ENCODE measurements at regions not wholly inside any gene's neighbourhood (a gene's known extent, or its start where the extent isn't known, plus 50 kb on each side); places are given as distances from the start of the nearest gene placed in this dataset.

DNA sequence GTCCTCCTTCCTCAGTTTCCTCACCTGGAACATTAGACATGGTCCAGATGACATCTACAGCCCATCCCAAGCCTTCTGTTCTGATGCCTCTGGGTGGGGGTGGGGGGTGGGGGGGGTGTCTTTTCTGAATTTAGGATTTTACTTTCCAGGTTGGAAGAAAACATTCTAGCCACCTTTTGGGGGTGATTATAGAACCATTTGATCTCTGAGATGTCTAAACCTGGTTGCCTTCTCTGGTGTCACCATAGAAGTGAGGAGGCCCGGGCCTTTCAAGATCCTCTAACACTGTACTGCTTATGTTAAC lies 411.0 kb upstream of the ZMIZ1 start:
- Histone ChIP-seq H3K27me3 (ENCODE audit: insufficient read depth, low read length) (peaks cover 24% of the 10 kb centered on the region; the same call in 1 of the 2 replicates), H3K4me3 (replicated peaks in 1 of 2; ENCODE audit: low read depth in 1 of 2, low read length in 2 of 2) (no peak overlapping the region), H3K9ac (ENCODE audit: low read length) (no peak overlapping the region), H3K27ac (ENCODE audit: low read depth, low read length) (no peak overlapping the region), H4K20me1 (ENCODE audit: insufficient read depth) (no peaks in the 10 kb centered on the region), H3K4me2 (ENCODE audit: low read length) (no peak overlapping the region), H3K4me1 (ENCODE audit: control insufficient read depth in 1 of 2, insufficient read depth in 2 of 2, low read length in 2 of 2) (no peaks in the 10 kb centered on the region), H3K36me3 (ENCODE audit: control insufficient read depth in 1 of 2, insufficient read depth in 2 of 2, low read length in 2 of 2) (no peaks in the 10 kb centered on the region), H2AFZ (ENCODE audit: low read depth, low read length, poor library complexity, severe bottlenecking) (no peak overlapping the region), H3K9me3 (ENCODE audit: control insufficient read depth in 1 of 2, insufficient read depth in 1 of 2, low read depth in 1 of 2, low read length in 2 of 2) (no peaks in the 10 kb centered on the region), H3K9me2 (ENCODE audit: insufficient read depth) (no peaks in the 10 kb centered on the region), H3K79me2 (ENCODE audit: insufficient read depth, low read length) (no peaks in the 10 kb centered on the region)
- CTCF ChIA-PET, result interaction anchor here (0.6 to 1.6 kb wide), 17 partner anchors 12 to 612 kb away, joined by 3 to 8 read pairs (median 4); no protein-coding TSS in a partner anchor
- ATAC-seq, result no peak
- no TSS peak for BruUV-seq (replicated peaks)
- intact Hi-C loops (cut with micrococcal nuclease), result loop anchor here (1.0 to 10.0 kb wide), 5 partner anchors 234 to 611 kb away; no protein-coding TSS in a partner anchor
- no peak for DNase-seq (ENCODE audit: low read depth, low spot score)
- POLR2A ChIA-PET, result no interaction called here
- TF ChIP-seq FOSL1 (IDR thresholded peaks at IDR 0.05; ENCODE audit: low read depth) (no peak), ELF1 (IDR thresholded peaks at IDR 0.05; ENCODE audit: borderline replicate concordance, low read depth) (no peak), RAD21 (IDR thresholded peaks at IDR 0.05; ENCODE audit: low read depth) (no peak), SP1 (IDR thresholded peaks at IDR 0.05; ENCODE audit: low read depth) (no peak), ZFX (IDR thresholded peaks at IDR 0.05) (no peak), EZH2phosphoT487 (IDR thresholded peaks at IDR 0.05; ENCODE audit: borderline replicate concordance) (no peak), SRF (IDR thresholded peaks at IDR 0.05; ENCODE audit: low read depth) (no peak), SIN3A (IDR thresholded peaks at IDR 0.05; ENCODE audit: low read depth) (no peak), CEBPB (IDR thresholded peaks at IDR 0.05; ENCODE audit: low read depth) (no peak), EZH2 (IDR thresholded peaks at IDR 0.05) (no peak), YY1 (IDR thresholded peaks at IDR 0.05; ENCODE audit: extremely low read depth, insufficient replicate concordance, low read depth, low read length) (no peak), POLR2AphosphoS5 (IDR thresholded peaks at IDR 0.05; ENCODE audit: low read depth, low read length) (no peak)
- TF ChIP-seq, protein P1, sequence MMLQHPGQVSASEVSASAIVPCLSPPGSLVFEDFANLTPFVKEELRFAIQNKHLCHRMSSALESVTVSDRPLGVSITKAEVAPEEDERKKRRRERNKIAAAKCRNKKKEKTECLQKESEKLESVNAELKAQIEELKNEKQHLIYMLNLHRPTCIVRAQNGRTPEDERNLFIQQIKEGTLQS (IDR thresholded peaks at IDR 0.05), result no peak
- TF ChIP-seq, protein P2, sequence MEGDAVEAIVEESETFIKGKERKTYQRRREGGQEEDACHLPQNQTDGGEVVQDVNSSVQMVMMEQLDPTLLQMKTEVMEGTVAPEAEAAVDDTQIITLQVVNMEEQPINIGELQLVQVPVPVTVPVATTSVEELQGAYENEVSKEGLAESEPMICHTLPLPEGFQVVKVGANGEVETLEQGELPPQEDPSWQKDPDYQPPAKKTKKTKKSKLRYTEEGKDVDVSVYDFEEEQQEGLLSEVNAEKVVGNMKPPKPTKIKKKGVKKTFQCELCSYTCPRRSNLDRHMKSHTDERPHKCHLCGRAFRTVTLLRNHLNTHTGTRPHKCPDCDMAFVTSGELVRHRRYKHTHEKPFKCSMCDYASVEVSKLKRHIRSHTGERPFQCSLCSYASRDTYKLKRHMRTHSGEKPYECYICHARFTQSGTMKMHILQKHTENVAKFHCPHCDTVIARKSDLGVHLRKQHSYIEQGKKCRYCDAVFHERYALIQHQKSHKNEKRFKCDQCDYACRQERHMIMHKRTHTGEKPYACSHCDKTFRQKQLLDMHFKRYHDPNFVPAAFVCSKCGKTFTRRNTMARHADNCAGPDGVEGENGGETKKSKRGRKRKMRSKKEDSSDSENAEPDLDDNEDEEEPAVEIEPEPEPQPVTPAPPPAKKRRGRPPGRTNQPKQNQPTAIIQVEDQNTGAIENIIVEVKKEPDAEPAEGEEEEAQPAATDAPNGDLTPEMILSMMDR (IDR thresholded peaks at IDR 0.05 in 2 of 3, conservative IDR thresholded peaks at IDR 0.05 in 1 of 3; ENCODE audit: borderline replicate concordance in 1 of 3, insufficient read depth in 1 of 3, low read depth in 2 of 3, low read length in 2 of 3), result no peak
- TF ChIP-seq, protein P3, sequence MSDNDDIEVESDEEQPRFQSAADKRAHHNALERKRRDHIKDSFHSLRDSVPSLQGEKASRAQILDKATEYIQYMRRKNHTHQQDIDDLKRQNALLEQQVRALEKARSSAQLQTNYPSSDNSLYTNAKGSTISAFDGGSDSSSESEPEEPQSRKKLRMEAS (IDR thresholded peaks at IDR 0.05), result no peak
- TF ChIP-seq, protein P4, sequence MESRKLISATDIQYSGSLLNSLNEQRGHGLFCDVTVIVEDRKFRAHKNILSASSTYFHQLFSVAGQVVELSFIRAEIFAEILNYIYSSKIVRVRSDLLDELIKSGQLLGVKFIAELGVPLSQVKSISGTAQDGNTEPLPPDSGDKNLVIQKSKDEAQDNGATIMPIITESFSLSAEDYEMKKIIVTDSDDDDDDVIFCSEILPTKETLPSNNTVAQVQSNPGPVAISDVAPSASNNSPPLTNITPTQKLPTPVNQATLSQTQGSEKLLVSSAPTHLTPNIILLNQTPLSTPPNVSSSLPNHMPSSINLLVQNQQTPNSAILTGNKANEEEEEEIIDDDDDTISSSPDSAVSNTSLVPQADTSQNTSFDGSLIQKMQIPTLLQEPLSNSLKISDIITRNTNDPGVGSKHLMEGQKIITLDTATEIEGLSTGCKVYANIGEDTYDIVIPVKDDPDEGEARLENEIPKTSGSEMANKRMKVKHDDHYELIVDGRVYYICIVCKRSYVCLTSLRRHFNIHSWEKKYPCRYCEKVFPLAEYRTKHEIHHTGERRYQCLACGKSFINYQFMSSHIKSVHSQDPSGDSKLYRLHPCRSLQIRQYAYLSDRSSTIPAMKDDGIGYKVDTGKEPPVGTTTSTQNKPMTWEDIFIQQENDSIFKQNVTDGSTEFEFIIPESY (IDR thresholded peaks at IDR 0.05; ENCODE audit: extremely low read depth, insufficient replicate concordance, low read length), result no peak
- RAD21 ChIA-PET (ENCODE audit: low non-redundant PET in 1 of 2, low total read pairs in 2 of 2, uncharacterized antibody in 2 of 2, unreplicated experiment in 2 of 2), result interaction anchor here in 1 of 2 experiments (1.1 kb wide), 1 partner anchor 537 kb away, joined by 3 read pairs; no protein-coding TSS in a partner anchor

All from HCT116 (cell line).